ENCODE measurements at regions not wholly inside any gene's neighbourhood (a gene's known extent, or its start where the extent isn't known, plus 50 kb on each side); places are given as distances from the start of the nearest gene placed in this dataset.

GRCh38 chr6:145241721-145242120 lies 493.6 kb downstream of the EPM2A start:
- no peak for TF ChIP-seq EZH2 (IDR thresholded peaks at IDR 0.05; ENCODE audit: borderline replicate concordance, insufficient read depth, low read depth, low read length, poor library complexity, severe bottlenecking)
- TF ChIP-seq, protein P1, sequence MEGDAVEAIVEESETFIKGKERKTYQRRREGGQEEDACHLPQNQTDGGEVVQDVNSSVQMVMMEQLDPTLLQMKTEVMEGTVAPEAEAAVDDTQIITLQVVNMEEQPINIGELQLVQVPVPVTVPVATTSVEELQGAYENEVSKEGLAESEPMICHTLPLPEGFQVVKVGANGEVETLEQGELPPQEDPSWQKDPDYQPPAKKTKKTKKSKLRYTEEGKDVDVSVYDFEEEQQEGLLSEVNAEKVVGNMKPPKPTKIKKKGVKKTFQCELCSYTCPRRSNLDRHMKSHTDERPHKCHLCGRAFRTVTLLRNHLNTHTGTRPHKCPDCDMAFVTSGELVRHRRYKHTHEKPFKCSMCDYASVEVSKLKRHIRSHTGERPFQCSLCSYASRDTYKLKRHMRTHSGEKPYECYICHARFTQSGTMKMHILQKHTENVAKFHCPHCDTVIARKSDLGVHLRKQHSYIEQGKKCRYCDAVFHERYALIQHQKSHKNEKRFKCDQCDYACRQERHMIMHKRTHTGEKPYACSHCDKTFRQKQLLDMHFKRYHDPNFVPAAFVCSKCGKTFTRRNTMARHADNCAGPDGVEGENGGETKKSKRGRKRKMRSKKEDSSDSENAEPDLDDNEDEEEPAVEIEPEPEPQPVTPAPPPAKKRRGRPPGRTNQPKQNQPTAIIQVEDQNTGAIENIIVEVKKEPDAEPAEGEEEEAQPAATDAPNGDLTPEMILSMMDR (IDR thresholded peaks at IDR 0.05): no peak
